H1 (cell line): ENCODE measurements at regions not wholly inside any gene's neighbourhood (a gene's known extent, or its start where the extent isn't known, plus 50 kb on each side); places are given as distances from the start of the nearest gene placed in this dataset.

ENCODE experiments used
- CBX5 ChIP-seq: fragments of 300-800, 300-1000 bp; sonication (generic); IDR thresholded peaks from 2 replicates; pipeline ENCODE4 v1.7.1; 2016; ENCODE audit warnings: antibody characterized with exemption, low read length, low read depth
- ZNF274 ChIP-seq: IDR thresholded peaks from 2 replicates; pipeline ENCODE4 v1.7.0; 2012; ENCODE audit warnings: low read length, borderline replicate concordance; ENCODE audit errors: extremely low read depth
- TF ChIP-seq, protein P1 (sequence below), 3 experiments: IDR thresholded peaks; 1 replicate in 2 of 3; 2 replicates in 1 of 3; pipeline versions ENCODE4 v1.5.1 to v1.6.1; 2011; ENCODE audit warnings: low read length in 3 of 3, mild to moderate bottlenecking in 3 of 3, inconsistent platforms in 2 of 3, low read depth in 1 of 3, moderate library complexity in 1 of 3; ENCODE audit not compliant: insufficient read depth in 1 of 3; ENCODE audit errors: control extremely low read depth in 1 of 3

DNA sequence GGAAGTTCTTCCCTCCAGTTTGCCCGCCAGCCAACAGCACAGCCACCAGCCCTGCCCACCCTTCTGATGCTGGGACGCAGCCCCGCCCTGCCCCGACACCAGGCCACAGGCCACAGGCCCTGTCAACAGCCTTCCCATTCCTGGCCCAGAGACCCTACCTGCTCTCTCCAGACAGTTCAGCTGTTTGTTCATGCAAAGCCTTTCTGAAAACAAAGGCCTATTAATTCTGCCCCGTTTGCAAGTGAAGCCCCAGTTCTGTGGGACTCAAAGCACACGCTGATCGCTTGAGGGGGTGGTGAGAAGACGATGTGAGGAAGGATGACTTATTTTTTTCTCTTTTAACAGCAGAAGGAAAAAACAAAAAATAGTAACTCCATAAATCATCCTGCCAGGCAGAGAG is 55.4 kb upstream of the KIF26B start:
- TF ChIP-seq, protein P1, sequence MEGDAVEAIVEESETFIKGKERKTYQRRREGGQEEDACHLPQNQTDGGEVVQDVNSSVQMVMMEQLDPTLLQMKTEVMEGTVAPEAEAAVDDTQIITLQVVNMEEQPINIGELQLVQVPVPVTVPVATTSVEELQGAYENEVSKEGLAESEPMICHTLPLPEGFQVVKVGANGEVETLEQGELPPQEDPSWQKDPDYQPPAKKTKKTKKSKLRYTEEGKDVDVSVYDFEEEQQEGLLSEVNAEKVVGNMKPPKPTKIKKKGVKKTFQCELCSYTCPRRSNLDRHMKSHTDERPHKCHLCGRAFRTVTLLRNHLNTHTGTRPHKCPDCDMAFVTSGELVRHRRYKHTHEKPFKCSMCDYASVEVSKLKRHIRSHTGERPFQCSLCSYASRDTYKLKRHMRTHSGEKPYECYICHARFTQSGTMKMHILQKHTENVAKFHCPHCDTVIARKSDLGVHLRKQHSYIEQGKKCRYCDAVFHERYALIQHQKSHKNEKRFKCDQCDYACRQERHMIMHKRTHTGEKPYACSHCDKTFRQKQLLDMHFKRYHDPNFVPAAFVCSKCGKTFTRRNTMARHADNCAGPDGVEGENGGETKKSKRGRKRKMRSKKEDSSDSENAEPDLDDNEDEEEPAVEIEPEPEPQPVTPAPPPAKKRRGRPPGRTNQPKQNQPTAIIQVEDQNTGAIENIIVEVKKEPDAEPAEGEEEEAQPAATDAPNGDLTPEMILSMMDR (IDR thresholded peaks at IDR 0.05; ENCODE audit: control extremely low read depth in 1 of 3, insufficient read depth in 1 of 3, low read depth in 1 of 3, low read length in 3 of 3): no peak
- TF ChIP-seq ZNF274 (no peak), CBX5 (no peak)
